Aorta (tissue), 5 donors: ENCODE measurements at regions not wholly inside any gene's neighbourhood (a gene's known extent, or its start where the extent isn't known, plus 50 kb on each side); places are given as distances from the start of the nearest gene placed in this dataset.

Source experiments
- ATAC-seq: fragments of 200-7000 bp; cut with Tn5 transposase; one replicate; pipeline ENCODE4 v1.9.1; 2022; ENCODE audit warnings: moderate library complexity; ENCODE audit not compliant: low FRiP score
- DNase-seq, 2 donors: peaks; one replicate each; pipeline ENCODE4 v3.0.0-alpha.2; 2020
- H3K27ac ChIP-seq, 2 donors: one replicate each; pipeline ENCODE4 v1.5.1; 2013; ENCODE audit warnings: low read length in 2 of 2, mild to moderate bottlenecking in 2 of 2, moderate library complexity in 2 of 2, control low read depth in 1 of 2, inconsistent platforms in 1 of 2, low read depth in 1 of 2
- H3K27me3 ChIP-seq, 2 donors: one replicate each; pipeline ENCODE4 v1.6.1; 2013; ENCODE audit warnings: control low read depth in 1 of 2, low read length in 1 of 2, mild to moderate bottlenecking in 1 of 2, moderate library complexity in 1 of 2; ENCODE audit not compliant: insufficient read depth in 2 of 2, control insufficient read depth in 1 of 2
- H3K36me3 ChIP-seq, 2 donors: one replicate each; pipeline ENCODE4 v1.6.1; 2013; ENCODE audit warnings: control low read depth in 1 of 2, low read length in 1 of 2, mild to moderate bottlenecking in 1 of 2; ENCODE audit not compliant: insufficient read depth in 2 of 2, control insufficient read depth in 1 of 2
- H3K4me1 ChIP-seq, 2 donors: one replicate each; pipeline ENCODE4 v1.6.1; 2013; ENCODE audit warnings: low read length in 2 of 2, control low read depth in 1 of 2, mild to moderate bottlenecking in 1 of 2, moderate library complexity in 1 of 2; ENCODE audit not compliant: insufficient read depth in 2 of 2, control insufficient read depth in 1 of 2
- H3K4me3 ChIP-seq, 2 donors: one replicate each; pipeline ENCODE4 v1.5.1; 2013; ENCODE audit warnings: low read length in 2 of 2, control low read depth in 1 of 2, mild to moderate bottlenecking in 1 of 2
- H3K9me3 ChIP-seq: one replicate; pipeline ENCODE4 v1.6.1; 2013; ENCODE audit warnings: mild to moderate bottlenecking, low read length; ENCODE audit not compliant: control insufficient read depth
- WGBS, 2 donors: extraction: QIAGEN DNeasy Blood & Tissue Kit; methylation state at CpG; one replicate each; pipeline ENCODE4 v1.1.7; 2013; 5-methylcytosine and 5-hydroxymethylcytosine counted together
- intact Hi-C, 2 donors: fragments of 100-400 bp; cut with DNase I; formaldehyde crosslinking; loops; one replicate each; pipeline versions ENCODE4 v1.14.2 to v1.15.0; 2022
- donor health status: healthy with polysubstance abuse.
- donor health status: Bipolar disorder and iron deficiency.
- donor health status: DM: no; HTN: no; CAD: no.
- donor health status: DM: no; HTN: no; CAD: no.
- donor health status: DM: yes; HTN: yes; CAD: no.

- H3K4me1 ChIP-seq: no peaks in the 10 kb centered on the region
- intact Hi-C loops: loop anchor here in 1 of 2 donors (10.0 kb wide), 1 partner anchor 585 kb away; no protein-coding TSS in a partner anchor
- DNase-seq (no peak), ATAC-seq (no peak)
- no peaks in the 10 kb centered on the region for H3K9me3 ChIP-seq
- WGBS, 2 donors: 52 to 71% methylated on average over 6 of the region's 6 CpGs
- H3K4me3 ChIP-seq: no peak overlapping the region
- no peaks in the 10 kb centered on the region for H3K36me3 ChIP-seq
- H3K27ac ChIP-seq: no peak overlapping the region
- no peaks in the 10 kb centered on the region for H3K27me3 ChIP-seq
Measured at GRCh38 chr11:31969359-31969702, 121.5 kb upstream of the RCN1 start.

GRCh38 chr11:31968461-31969358 is 122.2 kb upstream of the RCN1 start:
- Histone ChIP-seq H3K27me3 (no peaks in the 10 kb centered on the region), H3K9me3 (no peaks in the 10 kb centered on the region), H3K36me3 (no peaks in the 10 kb centered on the region), H3K4me3 (no peak overlapping the region), H3K4me1 (no peaks in the 10 kb centered on the region), H3K27ac (no peak overlapping the region)
- DNase-seq (no peak), ATAC-seq (no peak)
- intact Hi-C loops: loop anchor here in 1 of 2 donors (10.0 kb wide), 1 partner anchor 584 kb away; no protein-coding TSS in a partner anchor
- 54 to 60% methylated on average over 13 of the region's 13 CpGs for WGBS, 2 donors

- ATAC-seq (no peak), DNase-seq (no peak)
- intact Hi-C loops: loop anchor here in 1 of 2 donors (10.0 kb wide), 1 partner anchor 583 kb away; no protein-coding TSS in a partner anchor
- WGBS, 2 donors: 72% methylated on average over 7 of the region's 7 CpGs
- no peak overlapping the region for H3K4me3 ChIP-seq
- H3K36me3 ChIP-seq: no peaks in the 10 kb centered on the region
- no peaks in the 10 kb centered on the region for H3K27me3 ChIP-seq
- H3K27ac ChIP-seq: no peak overlapping the region
- H3K9me3 ChIP-seq: no peaks in the 10 kb centered on the region
- no peaks in the 10 kb centered on the region for H3K4me1 ChIP-seq
Measured at GRCh38 chr11:31967404-31968130, 123.3 kb upstream of the RCN1 start.

GRCh38 chr11:31966846-31967245 is 124.0 kb upstream of the RCN1 start:
- H3K27ac ChIP-seq: no peak overlapping the region
- 70 to 71% methylated on average over 9 of the region's 9 CpGs for WGBS, 2 donors
- DNase-seq: no peak
- no peak for ATAC-seq
- no peaks in the 10 kb centered on the region for H3K4me1 ChIP-seq
- intact Hi-C loops: loop anchor here in 1 of 2 donors (10.0 kb wide), 1 partner anchor 582 kb away; no protein-coding TSS in a partner anchor
- no peaks in the 10 kb centered on the region for H3K27me3 ChIP-seq
- H3K36me3 ChIP-seq: no peaks in the 10 kb centered on the region
- no peak overlapping the region for H3K4me3 ChIP-seq
- no peaks in the 10 kb centered on the region for H3K9me3 ChIP-seq

GRCh38 chr11:31964181-31964580 is 126.7 kb upstream of the RCN1 start:
- DNase-seq (no peak), ATAC-seq (no peak)
- Histone ChIP-seq H3K36me3 (no peaks in the 10 kb centered on the region), H3K9me3 (no peaks in the 10 kb centered on the region), H3K27me3 (no peaks in the 10 kb centered on the region), H3K4me3 (no peak overlapping the region), H3K27ac (no peak overlapping the region), H3K4me1 (no peaks in the 10 kb centered on the region)
- WGBS, 2 donors: 80 to 82% methylated on average over 3 of the region's 3 CpGs
- intact Hi-C loops: loop anchor here in 1 of 2 donors (10.0 kb wide), 1 partner anchor 579 kb away; no protein-coding TSS in a partner anchor

- no peak for ATAC-seq
- Histone ChIP-seq H3K4me1 (no peaks in the 10 kb centered on the region), H3K27me3 (no peaks in the 10 kb centered on the region), H3K4me3 (no peak overlapping the region), H3K27ac (no peak overlapping the region), H3K9me3 (no peaks in the 10 kb centered on the region), H3K36me3 (no peaks in the 10 kb centered on the region)
- no peak for DNase-seq
- intact Hi-C loops: loop anchor here in 1 of 2 donors (10.0 kb wide), 1 partner anchor 575 kb away; no protein-coding TSS in a partner anchor
- WGBS, 2 donors: 26 to 37% methylated on average over 4 of the region's 4 CpGs
Measured at GRCh38 chr11:31960126-31960525, 130.7 kb upstream of the RCN1 start.

GRCh38 chr11:31959716-31960115 is 131.2 kb upstream of the RCN1 start:
- WGBS, 2 donors: 75 to 77% methylated on average over 6 of the region's 6 CpGs
- DNase-seq: no peak
- Histone ChIP-seq H3K9me3 (no peaks in the 10 kb centered on the region), H3K4me3 (no peak overlapping the region), H3K27me3 (no peaks in the 10 kb centered on the region), H3K4me1 (no peaks in the 10 kb centered on the region), H3K27ac (no peak overlapping the region), H3K36me3 (no peaks in the 10 kb centered on the region)
- no peak for ATAC-seq
- intact Hi-C loops: loop anchor here in 1 of 2 donors (10.0 kb wide), 1 partner anchor 575 kb away; no protein-coding TSS in a partner anchor

- DNase-seq: peak; percentile 58 to 85
- intact Hi-C loops: no loop called here
- WGBS, 2 donors: 27 to 28% methylated on average over 15 of the region's 15 CpGs
Measured at GRCh38 chr11:31958076-31958735, 132.7 kb upstream of the RCN1 start.

More at GRCh38 chr11:31958076-31958735, 132.7 kb upstream of the RCN1 start:
- Histone ChIP-seq H3K36me3 (no peaks in the 10 kb centered on the region), H3K4me1 (no peaks in the 10 kb centered on the region), H3K27me3 (no peaks in the 10 kb centered on the region), H3K4me3 (no peak overlapping the region), H3K9me3 (no peaks in the 10 kb centered on the region), H3K27ac (no peak overlapping the region)
- ATAC-seq: no peak
